BE2C (cell line): ENCODE measurements at regions not wholly inside any gene's neighbourhood (a gene's known extent, or its start where the extent isn't known, plus 50 kb on each side); places are given as distances from the start of the nearest gene placed in this dataset.

Experiments
- DNase-seq: peaks from one replicate; pipeline ENCODE4 v3.0.0-alpha.2; 2020
- H3K27me3 ChIP-seq: fragments of 250-450 bp; sonication (Bioruptor Pico); 2 replicates; pipeline ENCODE4 v1.5.1; 2020; ENCODE audit warnings: mild to moderate bottlenecking
- H3K36me3 ChIP-seq: fragments of 250-450 bp; sonication (Bioruptor Pico); 2 replicates; pipeline ENCODE4 v1.5.1; 2020; ENCODE audit warnings: mild to moderate bottlenecking
- H3K4me1 ChIP-seq: fragments of 250-450 bp; sonication (Bioruptor Pico); 2 replicates; pipeline ENCODE4 v1.5.1; 2020
- H3K4me3 ChIP-seq: 2 replicates; pipeline ENCODE4 v1.5.1; 2011; ENCODE audit warnings: low read depth, low read length
- H3K9me3 ChIP-seq: fragments of 250-450 bp; sonication (Bioruptor Pico); 2 replicates; pipeline ENCODE4 v1.5.1; 2020
- TF ChIP-seq, protein P1 (sequence below): IDR thresholded peaks from 2 replicates; pipeline ENCODE4 v1.5.1; 2012; ENCODE audit warnings: mild to moderate bottlenecking, low read depth, low read length

DNA sequence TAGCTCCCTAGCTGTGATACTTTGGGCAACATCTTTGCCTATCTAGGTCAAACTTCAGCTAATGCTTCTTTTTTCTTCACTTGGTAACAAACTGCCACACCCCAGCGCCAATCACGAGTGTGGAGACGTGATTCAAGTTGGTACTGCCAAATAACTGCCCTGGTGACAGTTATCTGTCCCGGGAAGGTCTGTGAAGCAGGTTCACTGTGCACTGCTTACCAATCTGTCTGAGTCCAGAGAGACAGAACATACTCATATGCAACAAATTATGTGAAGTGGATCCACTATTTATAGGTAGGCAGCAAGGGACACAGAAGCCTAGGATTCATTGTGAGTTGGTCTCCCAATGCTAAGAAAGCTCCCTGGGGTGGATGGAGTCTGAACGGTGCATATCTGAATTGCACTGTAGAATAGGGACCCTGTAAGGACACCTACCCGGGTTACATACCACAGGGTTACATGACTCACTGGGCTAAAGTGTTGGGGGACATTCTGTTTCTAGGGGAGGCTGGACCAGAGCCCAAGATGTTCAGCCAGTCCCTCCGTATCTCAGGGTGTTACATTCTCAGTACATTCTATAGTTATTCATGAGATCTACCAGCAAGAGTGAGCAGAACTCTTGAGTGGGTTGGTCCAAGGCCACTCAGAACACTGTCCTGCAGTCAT is 95.4 kb upstream of the STC2 start:
- Histone ChIP-seq H3K4me1 (peaks cover 3% of the 10 kb centered on the region; the same call in 1 of the 2 replicates), H3K27me3 (no peaks in the 10 kb centered on the region), H3K4me3 (no peak overlapping the region)

DNA sequence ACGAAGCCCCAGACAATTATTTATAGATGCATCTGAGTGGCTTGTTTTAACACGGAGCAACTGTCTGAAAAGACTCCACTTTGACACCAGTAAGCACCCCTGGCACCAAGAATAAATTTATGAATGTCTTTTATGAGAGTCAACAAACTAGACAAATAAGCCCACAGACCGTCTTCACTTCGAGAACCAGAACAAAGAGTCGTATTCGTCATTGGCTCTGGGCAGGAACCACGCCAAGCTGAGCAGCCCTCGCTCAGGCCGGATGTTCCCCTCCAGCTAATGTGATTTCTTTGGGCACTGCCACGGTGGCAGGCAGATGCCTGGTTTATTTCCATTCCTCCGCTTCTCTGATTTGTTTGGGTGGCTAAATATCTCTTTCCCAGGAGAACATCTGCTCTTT is 91.9 kb upstream of the STC2 start:
- peak; percentile 36 for DNase-seq
- Histone ChIP-seq H3K27me3 (no peaks in the 10 kb centered on the region), H3K4me1 (peaks cover 3% of the 10 kb centered on the region; the same call in 1 of the 2 replicates), H3K36me3 (no peaks in the 10 kb centered on the region), H3K9me3 (no peaks in the 10 kb centered on the region; the same call in none of the 2 replicates), H3K4me3 (no peak overlapping the region)
- TF ChIP-seq, protein P1, sequence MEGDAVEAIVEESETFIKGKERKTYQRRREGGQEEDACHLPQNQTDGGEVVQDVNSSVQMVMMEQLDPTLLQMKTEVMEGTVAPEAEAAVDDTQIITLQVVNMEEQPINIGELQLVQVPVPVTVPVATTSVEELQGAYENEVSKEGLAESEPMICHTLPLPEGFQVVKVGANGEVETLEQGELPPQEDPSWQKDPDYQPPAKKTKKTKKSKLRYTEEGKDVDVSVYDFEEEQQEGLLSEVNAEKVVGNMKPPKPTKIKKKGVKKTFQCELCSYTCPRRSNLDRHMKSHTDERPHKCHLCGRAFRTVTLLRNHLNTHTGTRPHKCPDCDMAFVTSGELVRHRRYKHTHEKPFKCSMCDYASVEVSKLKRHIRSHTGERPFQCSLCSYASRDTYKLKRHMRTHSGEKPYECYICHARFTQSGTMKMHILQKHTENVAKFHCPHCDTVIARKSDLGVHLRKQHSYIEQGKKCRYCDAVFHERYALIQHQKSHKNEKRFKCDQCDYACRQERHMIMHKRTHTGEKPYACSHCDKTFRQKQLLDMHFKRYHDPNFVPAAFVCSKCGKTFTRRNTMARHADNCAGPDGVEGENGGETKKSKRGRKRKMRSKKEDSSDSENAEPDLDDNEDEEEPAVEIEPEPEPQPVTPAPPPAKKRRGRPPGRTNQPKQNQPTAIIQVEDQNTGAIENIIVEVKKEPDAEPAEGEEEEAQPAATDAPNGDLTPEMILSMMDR = no peak

More for the DNA sequence above, 95.4 kb upstream of the STC2 start:
- no peaks in the 10 kb centered on the region; the same call in none of the 2 replicates for H3K9me3 ChIP-seq
- DNase-seq = no peak
- TF ChIP-seq, protein P1 = no peak
- H3K36me3 ChIP-seq = no peaks in the 10 kb centered on the region

DNA sequence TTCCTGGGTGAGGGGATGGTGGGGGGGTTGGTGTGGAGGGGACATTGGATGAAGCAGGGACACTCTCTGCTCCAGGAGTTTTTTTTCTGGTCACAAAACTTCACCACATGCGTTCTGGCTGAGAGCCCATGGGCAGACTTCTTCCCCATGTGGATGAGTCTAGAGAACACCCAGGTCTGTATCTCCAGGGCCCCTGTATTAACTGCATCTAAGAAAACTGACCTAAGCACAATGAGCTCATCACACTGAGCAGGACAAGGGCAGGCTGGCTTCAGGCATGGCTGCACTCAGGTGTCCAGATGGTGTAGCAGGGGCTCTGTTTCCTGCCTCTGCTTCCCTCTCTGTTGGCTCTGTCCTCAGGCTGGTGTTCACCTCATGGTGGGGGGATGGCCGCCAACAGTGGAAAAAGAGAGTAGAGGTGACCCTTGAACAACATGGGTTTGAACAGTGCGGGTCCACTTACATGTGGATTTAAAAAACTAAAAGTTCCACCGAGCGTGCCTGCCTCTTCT is 85.3 kb upstream of the STC2 start:
- TF ChIP-seq, protein P1 = no peak
- H3K36me3 ChIP-seq = no peaks in the 10 kb centered on the region
- H3K4me1 ChIP-seq = no peaks in the 10 kb centered on the region
- DNase-seq = no peak
- no peaks in the 10 kb centered on the region for H3K9me3 ChIP-seq
- H3K27me3 ChIP-seq = peaks cover 8% of the 10 kb centered on the region
- H3K4me3 ChIP-seq = no peak overlapping the region

DNA sequence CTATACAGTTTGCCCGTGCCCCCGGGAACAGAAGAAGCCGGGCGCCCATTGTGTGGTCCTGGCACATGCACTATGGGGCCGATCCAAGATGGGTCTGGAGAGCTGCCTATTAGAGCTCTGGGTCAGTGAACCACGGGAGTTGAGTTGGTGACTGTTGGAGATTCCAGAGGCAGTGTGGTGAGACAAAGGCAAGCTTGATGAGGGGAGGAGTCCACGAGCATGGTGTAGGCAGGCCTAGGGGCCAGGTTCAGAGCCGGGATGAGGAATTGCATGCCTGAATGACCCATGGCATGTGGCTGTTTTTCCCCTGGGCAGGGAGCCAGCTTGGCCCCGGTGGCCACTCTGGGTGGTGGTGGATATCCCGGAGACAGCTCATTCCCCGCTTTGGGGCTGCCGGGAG is 84.4 kb upstream of the STC2 start:
- DNase-seq = no peak
- Histone ChIP-seq H3K9me3 (no peaks in the 10 kb centered on the region), H3K4me3 (no peak overlapping the region), H3K36me3 (no peaks in the 10 kb centered on the region), H3K27me3 (peaks cover 8% of the 10 kb centered on the region), H3K4me1 (no peaks in the 10 kb centered on the region)
- TF ChIP-seq, protein P1 = no peak

DNA sequence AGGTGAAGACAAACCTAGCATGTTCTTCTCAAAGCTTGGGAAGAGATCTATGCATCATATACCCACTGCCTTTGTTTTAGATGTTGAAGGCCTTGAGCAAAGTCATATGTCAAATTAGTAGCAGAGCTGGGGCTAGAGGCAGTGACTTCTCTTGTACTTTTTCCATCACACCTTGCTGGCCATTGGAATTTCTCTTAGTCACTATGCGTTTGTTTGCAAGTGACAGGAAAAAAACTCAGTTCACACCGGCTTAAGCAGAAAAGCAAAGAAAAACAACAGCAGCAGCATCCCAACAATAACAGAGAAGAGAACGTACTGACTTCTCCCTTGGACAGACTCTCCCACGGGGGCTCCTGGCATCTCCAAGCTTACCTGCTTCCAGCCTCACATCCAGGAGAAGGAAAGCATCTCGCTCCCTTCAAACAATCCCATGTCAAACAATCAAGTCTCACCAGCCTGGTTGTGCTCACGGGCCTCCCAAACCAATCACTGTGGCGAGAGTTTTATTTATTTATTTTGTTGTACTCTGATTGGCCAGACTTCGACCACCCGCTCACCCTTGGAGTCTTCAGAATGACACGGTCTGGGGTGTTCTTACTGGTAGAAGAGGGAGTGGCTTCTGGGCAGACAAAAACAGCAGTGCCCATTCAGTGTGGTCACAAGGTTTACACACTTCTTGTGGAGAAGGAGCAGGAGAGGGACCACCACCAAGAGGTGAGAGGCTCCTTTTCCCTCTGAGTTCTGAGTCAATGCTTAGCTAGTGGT is 83.8 kb upstream of the STC2 start:
- peaks cover 8% of the 10 kb centered on the region for H3K27me3 ChIP-seq
- TF ChIP-seq, protein P1 = no peak
- H3K36me3 ChIP-seq = no peaks in the 10 kb centered on the region
- DNase-seq = no peak
- H3K9me3 ChIP-seq = no peaks in the 10 kb centered on the region
- no peak overlapping the region for H3K4me3 ChIP-seq
- no peaks in the 10 kb centered on the region for H3K4me1 ChIP-seq
